ENCODE measurements at regions not wholly inside any gene's neighbourhood (a gene's known extent, or its start where the extent isn't known, plus 50 kb on each side); places are given as distances from the start of the nearest gene placed in this dataset.
"Not testable (repeated sequence)": the region's sequence is repeated elsewhere in the genome, so short reads cannot be mapped to it uniquely, and the experiment has no call there.

- DNase-seq, result no peak
Observed at GRCh38 chr18:30929718-30930117, 112.8 kb downstream of the DSC3 start.

GRCh38 chr18:30929065-30929464 is 113.5 kb downstream of the DSC3 start:
- DNase-seq, result no peak

- no peak for DNase-seq
Observed at GRCh38 chr18:30927517-30928075, 114.9 kb downstream of the DSC3 start.

DNA sequence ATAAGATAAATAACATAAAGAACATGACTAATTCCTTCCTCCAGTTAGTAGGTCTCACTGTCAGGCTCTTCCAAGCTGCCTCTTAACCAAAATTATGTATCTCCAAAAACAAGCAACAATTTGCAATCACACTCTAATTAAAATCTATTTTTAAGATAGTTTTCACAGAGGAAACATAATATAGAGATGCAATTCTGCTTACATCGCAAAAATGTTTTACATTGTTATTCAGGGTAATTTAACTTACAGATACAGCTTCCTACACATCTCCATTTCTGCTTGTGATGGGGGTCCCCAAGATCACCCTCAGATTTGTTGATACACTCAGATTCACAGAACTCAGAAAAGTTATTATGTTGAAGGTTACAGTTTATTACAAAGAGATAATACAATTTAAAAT is 115.5 kb downstream of the DSC3 start:
- DNase-seq, result no peak

DNA sequence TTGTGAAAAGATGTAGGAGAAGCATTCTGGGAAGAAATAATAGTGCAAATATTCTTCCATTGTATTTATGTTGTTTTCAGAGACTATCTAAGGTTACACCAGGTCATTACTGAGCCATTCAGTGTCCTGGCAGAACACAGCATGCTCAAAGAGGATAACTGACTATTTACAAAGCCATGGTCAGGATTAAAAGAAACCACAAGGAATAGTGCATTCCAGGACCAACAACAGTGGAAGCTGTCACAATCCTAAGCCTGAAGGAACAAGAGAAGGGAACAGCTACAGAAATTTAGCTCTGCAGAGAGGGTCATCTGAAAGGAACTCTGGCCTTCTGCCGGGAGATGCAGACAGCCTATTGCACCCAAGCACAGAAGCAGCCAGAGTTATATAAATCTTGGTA is 116.7 kb downstream of the DSC3 start:
- no peak for DNase-seq

DNA sequence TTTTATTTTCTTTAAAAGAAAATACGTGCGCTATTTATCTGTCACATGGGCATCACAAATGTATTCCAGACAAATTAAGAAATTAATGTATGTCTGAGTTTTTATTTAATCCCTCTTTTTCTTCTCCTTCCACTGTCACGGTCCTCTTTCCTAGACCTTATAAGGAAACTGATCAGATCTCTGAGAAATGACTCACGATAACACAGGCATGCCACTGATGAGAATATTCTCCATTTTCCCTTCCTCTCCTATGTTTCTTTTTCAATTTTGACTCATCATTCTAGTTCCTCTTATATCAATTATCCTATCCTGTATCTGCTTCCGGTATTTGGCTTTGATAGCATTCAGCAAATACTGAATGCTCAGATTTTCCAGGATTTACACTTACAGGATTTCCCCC is 121.8 kb downstream of the DSC3 start:
- no peak for DNase-seq

GRCh38 chr18:30920351-30920750 is 122.2 kb downstream of the DSC3 start:
- DNase-seq, result no peak

GRCh38 chr18:30917651-30918050 is 124.9 kb downstream of the DSC3 start:
- no peak for DNase-seq

- DNase-seq, result no peak
Observed at GRCh38 chr18:30915336-30915988, 127.1 kb downstream of the DSC3 start.

DNA sequence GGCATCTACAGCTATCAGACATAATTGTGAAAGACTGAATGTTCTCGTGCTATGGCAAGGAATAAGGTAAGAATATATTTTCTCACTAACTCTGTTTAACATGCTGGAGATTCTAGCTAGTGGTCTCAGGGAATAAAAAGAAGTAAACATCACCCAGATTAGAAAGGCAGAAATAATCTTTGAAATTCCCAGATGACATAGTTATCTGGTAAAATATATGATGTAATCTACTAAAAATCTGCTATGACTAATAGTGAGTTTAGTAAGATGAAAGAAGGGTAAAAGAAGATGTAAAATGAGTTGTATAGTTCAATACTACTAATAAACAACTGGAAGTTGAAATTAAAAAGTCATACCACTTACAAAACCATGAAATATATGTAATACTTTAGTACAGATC is 134.2 kb downstream of the DSC3 start:
- no peak for DNase-seq

DNA sequence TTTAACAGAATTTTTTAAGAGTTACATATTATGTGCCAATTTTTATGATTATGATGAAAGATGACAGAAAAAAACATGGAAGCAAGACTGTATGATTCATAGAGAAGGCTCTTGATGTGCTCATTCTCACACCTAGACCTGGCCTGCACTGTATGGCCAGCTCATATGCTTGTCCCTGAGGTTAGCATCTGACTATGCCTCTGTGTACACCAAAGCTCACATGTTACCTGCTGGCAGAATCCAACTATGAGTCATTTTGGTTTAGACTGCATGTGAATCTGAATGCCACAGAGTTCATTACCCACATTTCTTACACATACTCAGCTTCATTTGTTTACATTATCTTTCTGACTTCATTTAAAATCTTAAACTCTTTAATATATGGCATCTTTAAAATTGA is 139.0 kb downstream of the DSC3 start:
- DNase-seq, result no peak

DNA sequence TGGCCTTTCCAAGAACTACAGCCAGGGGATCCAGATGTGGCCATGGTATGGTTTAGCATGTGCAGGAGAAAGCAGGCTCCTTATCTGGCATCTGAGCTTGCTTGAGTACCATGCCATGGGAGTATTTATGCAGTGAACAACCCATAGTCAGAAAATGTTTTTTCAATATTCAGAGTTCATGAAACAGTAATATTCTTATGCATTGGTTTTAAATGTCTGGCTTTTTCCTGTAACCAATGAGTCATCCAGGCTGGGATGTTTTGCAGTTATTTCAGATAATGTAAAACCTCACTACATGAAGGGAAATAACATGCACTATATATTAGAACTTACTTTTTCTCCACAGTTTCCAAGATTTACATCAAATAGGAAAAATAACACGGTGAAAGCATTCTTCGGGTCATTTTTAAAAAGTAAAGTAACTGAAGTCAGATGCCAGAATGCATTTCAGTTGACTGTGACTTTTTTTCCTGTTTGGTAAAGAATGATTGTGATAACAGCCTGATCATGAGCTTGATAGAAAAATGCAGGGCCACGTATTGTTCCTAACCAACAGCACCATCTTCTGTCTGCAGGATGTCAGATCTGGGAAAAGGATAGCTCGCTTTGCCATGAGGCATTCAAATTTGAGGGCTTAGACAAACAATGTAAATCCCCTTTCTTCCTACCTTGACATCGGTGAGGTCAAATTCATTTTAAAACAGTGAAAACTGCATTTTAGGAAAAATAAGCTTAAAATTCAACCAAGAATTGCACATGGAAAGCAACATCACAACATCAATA is 152.8 kb downstream of the DSC3 start:
- DNase-seq, result peak; percentile 22

DNA sequence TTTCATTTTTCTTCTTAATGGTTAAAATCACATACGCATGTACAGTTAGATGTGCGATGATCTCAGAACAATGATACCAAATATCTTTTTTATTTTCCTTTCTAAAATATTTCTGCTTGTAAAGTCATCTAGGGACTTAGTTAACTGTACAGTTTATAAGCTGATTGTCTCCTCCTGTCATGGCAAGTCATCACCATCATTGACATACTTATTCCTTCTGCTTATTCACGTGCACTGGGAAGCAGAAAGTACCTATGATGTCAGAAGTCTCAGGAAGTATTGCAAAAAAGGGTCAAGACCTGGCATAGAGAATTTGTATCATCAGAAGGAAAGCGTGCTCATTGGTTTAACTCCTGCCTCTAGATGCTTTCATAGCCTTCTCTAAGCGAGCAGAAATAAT is 154.2 kb downstream of the DSC3 start:
- no peak for DNase-seq

- no peak for DNase-seq
Observed at GRCh38 chr18:30886998-30887397, 155.5 kb downstream of the DSC3 start.

DNA sequence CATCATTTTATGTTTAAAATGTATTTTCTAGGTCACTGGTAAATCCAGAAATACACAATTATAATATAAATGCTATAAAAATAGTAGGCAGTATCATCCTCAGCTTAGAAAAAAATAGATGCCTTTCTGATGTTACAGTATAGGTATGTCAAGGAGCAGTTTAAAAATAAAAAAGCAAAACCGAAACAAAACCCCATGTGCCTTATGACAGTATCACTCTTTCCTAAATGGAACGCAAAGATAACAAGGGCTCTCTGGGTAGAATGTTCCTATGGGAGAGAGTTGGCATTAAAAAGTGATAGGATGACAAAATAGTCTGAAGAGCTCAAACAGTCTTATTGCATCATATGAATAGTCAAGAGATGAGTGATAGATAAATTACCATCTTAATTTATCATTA is 172.1 kb downstream of the DSC3 start:
- DNase-seq, result no peak

DNA sequence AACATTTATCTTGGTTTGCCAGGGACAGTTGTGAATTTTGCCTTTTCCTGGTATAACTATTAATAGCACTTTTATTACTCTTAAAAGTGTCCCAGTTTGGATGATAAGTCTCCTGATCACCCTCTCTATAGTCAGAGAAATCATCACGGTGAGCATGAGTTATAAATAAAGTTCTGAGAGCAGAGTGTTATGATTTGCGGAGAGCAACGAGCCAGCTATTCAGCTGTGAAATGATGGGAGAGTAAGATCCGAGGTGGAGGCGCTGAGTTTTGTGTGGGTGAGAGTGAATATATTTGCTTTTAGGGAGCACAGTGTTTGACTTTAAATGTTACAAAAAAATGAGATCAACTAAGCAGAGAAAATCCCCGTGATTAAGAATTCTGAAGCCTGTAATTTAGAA is 179.6 kb downstream of the DSC3 start:
- no peak for DNase-seq

GRCh38 chr18:30860741-30861140 is 181.8 kb downstream of the DSC3 start:
- DNase-seq, result no peak

- DNase-seq, result no peak
Observed at GRCh38 chr18:30859036-30859435, 183.5 kb downstream of the DSC3 start.

DNA sequence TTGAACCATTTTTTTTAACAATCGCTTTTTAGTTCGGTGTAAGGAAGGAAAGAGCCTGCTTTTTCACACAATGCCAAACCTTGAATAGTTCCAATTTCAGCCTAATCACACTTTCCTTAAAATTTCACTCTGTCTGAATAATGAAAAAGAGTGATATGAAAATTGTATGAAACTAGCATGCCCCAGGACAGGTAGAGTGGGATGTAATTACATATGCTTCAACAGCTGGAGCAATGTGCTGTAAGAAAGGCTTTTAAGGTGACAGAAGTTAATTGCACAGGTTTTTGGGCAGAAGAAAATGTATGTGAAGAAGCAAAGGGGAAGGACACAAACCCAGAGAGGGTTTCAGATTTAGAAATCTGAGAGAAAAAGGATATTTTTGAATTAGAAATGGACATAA is 184.0 kb downstream of the DSC3 start:
- DNase-seq, result no peak

DNA sequence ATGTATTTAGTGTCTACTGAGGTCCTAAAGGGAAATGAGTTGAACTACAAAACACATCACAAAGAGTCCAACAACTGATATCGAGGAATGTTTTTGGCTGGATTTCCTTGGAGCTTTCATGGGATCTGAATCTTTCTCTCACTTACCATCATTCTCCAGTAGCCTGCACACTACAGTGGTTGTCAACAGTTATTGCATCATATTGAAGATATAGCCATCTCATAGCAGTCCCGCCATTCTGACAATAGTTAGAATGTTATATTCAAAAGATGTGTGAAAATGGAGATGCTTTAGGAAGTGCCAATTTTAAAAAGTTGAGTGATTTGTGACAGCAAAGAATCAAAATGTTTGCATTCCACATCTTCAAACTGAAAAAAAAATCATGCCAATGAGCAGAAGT is 186.8 kb downstream of the DSC3 start:
- no peak for DNase-seq

- DNase-seq, result no peak
Observed at GRCh38 chr18:30852980-30853379, 189.6 kb downstream of the DSC3 start.

DNA sequence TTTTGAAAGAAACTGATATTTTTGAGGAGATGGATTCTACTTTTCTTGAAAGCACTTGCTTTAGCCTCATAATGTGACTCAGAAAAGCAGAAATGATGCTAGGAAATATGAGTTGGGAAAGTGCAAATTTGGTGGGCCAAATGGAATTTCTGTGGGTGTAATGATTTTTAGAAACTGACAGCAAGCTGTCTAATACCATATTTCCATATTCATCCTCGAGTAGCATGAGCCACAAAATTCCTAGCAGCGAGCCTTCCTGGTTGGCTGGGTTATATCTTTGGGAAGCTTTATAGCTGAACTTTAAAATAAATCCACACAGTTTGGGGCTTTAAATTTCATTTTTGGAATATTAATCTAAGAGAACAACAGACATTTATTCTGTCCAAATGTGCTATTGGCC is 190.0 kb downstream of the DSC3 start:
- no peak for DNase-seq

- not testable (repeated sequence) for DNase-seq
Observed at GRCh38 chr18:30839056-30839561, 203.4 kb downstream of the DSC3 start.

GRCh38 chr18:30828700-30829099 is 213.8 kb downstream of the DSC3 start:
- no peak for DNase-seq
